Suprapubic skin (tissue), 4 donors: ENCODE measurements at regions not wholly inside any gene's neighbourhood (a gene's known extent, or its start where the extent isn't known, plus 50 kb on each side); places are given as distances from the start of the nearest gene placed in this dataset.

Source experiments
- DNase-seq, 2 donors: peaks; one replicate each; pipeline ENCODE4 v3.0.0-alpha.2; 2019; ENCODE audit warnings: low spot score in 2 of 2
- H3K27ac ChIP-seq: fragments of 200-600 bp; sonication (generic); one replicate; pipeline ENCODE4 v1.5.1; 2019
- H3K27me3 ChIP-seq: fragments of 200-600 bp; sonication (generic); one replicate; pipeline ENCODE4 v1.5.1; 2019
- H3K36me3 ChIP-seq: fragments of 200-600 bp; sonication (generic); one replicate; pipeline ENCODE4 v1.5.1; 2019
- H3K4me1 ChIP-seq: fragments of 200-600 bp; sonication (generic); one replicate; pipeline ENCODE4 v1.5.1; 2019
- H3K4me3 ChIP-seq: fragments of 200-600 bp; sonication (generic); one replicate; pipeline ENCODE4 v1.5.1; 2019; ENCODE audit warnings: mild to moderate bottlenecking
- H3K9me3 ChIP-seq: fragments of 200-600 bp; sonication (generic); one replicate; pipeline ENCODE4 v1.5.1; 2019
- EP300 ChIP-seq: sonication (generic); formaldehyde crosslinking; IDR thresholded peaks from one replicate; pipeline ENCODE4 v1.6.1; 2017; ENCODE audit warnings: antibody characterized with exemption
- POLR2A ChIP-seq, 2 donors: fragments of 450-650 bp; IDR thresholded peaks; one replicate each; pipeline ENCODE4 v1.6.1; 2017; ENCODE audit warnings: antibody characterized with exemption in 2 of 2, mild to moderate bottlenecking in 2 of 2, moderate library complexity in 2 of 2
- POLR2AphosphoS5 ChIP-seq, 3 donors: sonication (generic); formaldehyde crosslinking; IDR thresholded peaks; one replicate each; pipeline ENCODE4 v1.6.1; 2017; ENCODE audit warnings: antibody characterized with exemption in 3 of 3
- WGBS: methylation state at CpG from one replicate; pipeline ENCODE4 v1.1.5; 2018; 5-methylcytosine and 5-hydroxymethylcytosine counted together
- TF ChIP-seq, protein P1 (sequence below), 2 donors: fragments of 200-600 bp in 1 of 2; fragments of 450-650 bp in 1 of 2; sonication (generic) in 1 of 2; IDR thresholded peaks; one replicate each; pipeline ENCODE4 v1.5.1; 2016 to 2019; ENCODE audit warnings: antibody characterized with exemption in 2 of 2, mild to moderate bottlenecking in 1 of 2, moderate library complexity in 1 of 2

DNA sequence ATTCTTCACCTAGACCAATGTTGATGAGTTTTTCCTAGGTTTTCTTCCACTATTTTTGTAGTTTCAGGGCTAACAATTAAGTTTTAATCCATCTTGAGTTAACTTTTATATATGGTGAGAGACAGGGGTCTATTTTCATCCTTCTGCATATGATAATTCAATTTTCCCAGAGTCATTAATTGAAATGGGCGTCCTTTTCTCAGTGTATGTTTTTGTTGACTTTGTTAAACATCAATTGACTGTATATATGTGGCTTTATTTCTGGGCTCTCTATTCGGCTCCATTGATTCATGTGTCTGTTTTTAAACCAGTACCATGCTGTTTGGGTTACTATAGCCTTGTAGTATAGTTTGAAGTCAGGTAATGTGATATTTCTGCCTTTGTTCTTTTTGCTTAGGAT is 282.1 kb downstream of the INSC start:
- TF ChIP-seq POLR2A (IDR thresholded peaks at IDR 0.05) (no peak), EP300 (no peak), POLR2AphosphoS5 (IDR thresholded peaks at IDR 0.05) (no peak)
- TF ChIP-seq, protein P1, sequence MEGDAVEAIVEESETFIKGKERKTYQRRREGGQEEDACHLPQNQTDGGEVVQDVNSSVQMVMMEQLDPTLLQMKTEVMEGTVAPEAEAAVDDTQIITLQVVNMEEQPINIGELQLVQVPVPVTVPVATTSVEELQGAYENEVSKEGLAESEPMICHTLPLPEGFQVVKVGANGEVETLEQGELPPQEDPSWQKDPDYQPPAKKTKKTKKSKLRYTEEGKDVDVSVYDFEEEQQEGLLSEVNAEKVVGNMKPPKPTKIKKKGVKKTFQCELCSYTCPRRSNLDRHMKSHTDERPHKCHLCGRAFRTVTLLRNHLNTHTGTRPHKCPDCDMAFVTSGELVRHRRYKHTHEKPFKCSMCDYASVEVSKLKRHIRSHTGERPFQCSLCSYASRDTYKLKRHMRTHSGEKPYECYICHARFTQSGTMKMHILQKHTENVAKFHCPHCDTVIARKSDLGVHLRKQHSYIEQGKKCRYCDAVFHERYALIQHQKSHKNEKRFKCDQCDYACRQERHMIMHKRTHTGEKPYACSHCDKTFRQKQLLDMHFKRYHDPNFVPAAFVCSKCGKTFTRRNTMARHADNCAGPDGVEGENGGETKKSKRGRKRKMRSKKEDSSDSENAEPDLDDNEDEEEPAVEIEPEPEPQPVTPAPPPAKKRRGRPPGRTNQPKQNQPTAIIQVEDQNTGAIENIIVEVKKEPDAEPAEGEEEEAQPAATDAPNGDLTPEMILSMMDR (IDR thresholded peaks at IDR 0.05) = no peak
- no peak for DNase-seq
- Histone ChIP-seq H3K4me3 (no peak overlapping the region), H3K36me3 (no peaks in the 10 kb centered on the region), H3K9me3 (peaks cover 16% of the 10 kb centered on the region), H3K27ac (no peak overlapping the region), H3K4me1 (no peaks in the 10 kb centered on the region), H3K27me3 (no peaks in the 10 kb centered on the region)
- 90% methylated on average over 2 of the region's 2 CpGs for WGBS

DNA sequence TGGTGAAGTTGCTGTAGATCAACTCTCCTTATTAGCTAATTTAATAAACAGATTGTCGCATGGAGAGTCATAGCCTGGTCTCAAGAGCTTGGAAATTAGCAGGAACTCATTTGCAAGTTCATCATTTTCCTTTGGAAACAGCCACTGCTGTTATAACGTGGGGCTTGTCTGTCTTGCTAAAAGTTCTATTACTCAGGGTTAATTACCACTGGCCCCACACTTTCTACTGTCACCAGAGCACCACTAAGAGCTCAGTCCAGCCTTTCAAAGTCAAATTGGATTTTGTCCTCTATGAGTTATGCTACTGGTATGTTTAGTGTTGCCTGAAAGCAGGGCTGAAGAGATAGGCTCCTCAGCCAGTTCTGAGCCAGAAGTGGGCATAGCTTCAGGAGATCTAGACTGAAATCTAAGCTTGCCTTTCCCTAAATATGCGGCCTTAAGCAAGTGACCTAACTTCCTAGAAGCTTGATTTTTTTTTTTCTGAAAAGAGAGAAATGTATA is 292.2 kb downstream of the INSC start:
- Histone ChIP-seq H3K27me3 (no peaks in the 10 kb centered on the region), H3K36me3 (no peaks in the 10 kb centered on the region), H3K9me3 (peaks cover 3% of the 10 kb centered on the region), H3K27ac (no peak overlapping the region), H3K4me3 (no peak overlapping the region), H3K4me1 (no peaks in the 10 kb centered on the region)
- no peak for DNase-seq
- TF ChIP-seq, protein P1 (IDR thresholded peaks at IDR 0.05) = no peak
- TF ChIP-seq EP300 = no peak
- no peak for TF ChIP-seq POLR2AphosphoS5 (IDR thresholded peaks at IDR 0.05)
- no peak for TF ChIP-seq POLR2A (IDR thresholded peaks at IDR 0.05)
- 74% methylated on average over 3 of the region's 3 CpGs for WGBS

DNA sequence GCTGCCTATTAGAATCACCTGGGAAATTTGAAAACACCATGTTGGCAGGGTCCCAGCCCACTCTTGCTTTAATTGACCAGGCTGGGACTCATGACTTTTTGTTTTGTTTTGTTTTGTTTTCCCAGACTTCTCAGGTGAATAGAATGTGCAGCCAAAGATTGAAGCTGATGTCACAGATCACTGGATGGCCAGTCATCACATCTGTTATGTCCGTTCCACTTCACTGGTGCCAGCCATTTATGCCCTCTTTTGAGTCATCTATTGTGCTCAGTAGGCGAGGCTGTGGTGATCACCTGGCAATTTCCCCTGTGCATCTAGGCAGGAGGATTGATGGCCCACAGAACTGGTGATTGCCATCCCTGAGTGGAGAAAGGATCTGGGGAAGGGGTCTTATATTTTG is 297.3 kb downstream of the INSC start:
- H3K36me3 ChIP-seq = no peaks in the 10 kb centered on the region
- 96% methylated on average over 2 of the region's 2 CpGs for WGBS
- TF ChIP-seq POLR2A (IDR thresholded peaks at IDR 0.05) (no peak), POLR2AphosphoS5 (IDR thresholded peaks at IDR 0.05) (no peak), EP300 (no peak)
- TF ChIP-seq, protein P1 (IDR thresholded peaks at IDR 0.05) = no peak
- DNase-seq = no peak
- no peaks in the 10 kb centered on the region for H3K27me3 ChIP-seq
- H3K4me3 ChIP-seq = no peak overlapping the region
- no peaks in the 10 kb centered on the region for H3K9me3 ChIP-seq
- H3K27ac ChIP-seq = no peak overlapping the region
- H3K4me1 ChIP-seq = no peaks in the 10 kb centered on the region

DNA sequence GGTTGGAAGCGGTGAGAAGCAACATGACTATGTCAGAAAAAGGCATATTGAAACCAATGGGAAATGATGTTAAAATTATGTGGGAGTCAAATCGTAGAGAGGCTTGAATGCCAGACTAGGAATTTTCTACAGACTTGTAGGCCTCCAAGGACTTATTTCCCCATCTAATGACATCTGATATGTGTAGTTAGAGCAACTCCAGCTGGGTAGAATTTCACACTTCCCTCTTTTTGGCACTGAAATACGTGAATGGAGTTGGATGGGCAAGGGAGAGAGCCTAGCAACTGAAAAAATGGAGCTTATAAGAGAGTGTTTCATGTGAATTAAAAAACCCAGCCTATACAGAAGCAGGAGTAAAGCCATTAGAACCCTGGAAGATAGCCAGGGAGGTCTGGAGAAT is 304.2 kb downstream of the INSC start:
- 73% methylated on average over 3 of the region's 3 CpGs for whole genome bisulfite sequencing
- Histone ChIP-seq H3K36me3 (no peaks in the 10 kb centered on the region), H3K4me1 (no peaks in the 10 kb centered on the region), H3K27me3 (no peaks in the 10 kb centered on the region), H3K4me3 (no peak overlapping the region), H3K27ac (no peak overlapping the region), H3K9me3 (no peaks in the 10 kb centered on the region)
- no peak for TF ChIP-seq POLR2A (IDR thresholded peaks at IDR 0.05)
- TF ChIP-seq EP300 = no peak
- TF ChIP-seq POLR2AphosphoS5 (IDR thresholded peaks at IDR 0.05) = no peak
- TF ChIP-seq, protein P1 (IDR thresholded peaks at IDR 0.05) = no peak
- DNase-seq = no peak

- Histone ChIP-seq H3K36me3 (no peaks in the 10 kb centered on the region), H3K4me1 (no peaks in the 10 kb centered on the region), H3K27me3 (no peaks in the 10 kb centered on the region), H3K27ac (no peak overlapping the region), H3K4me3 (no peak overlapping the region), H3K9me3 (no peaks in the 10 kb centered on the region)
- no peak for DNase-seq
- WGBS = 87% methylated on average over 1 of the region's 1 CpG
- TF ChIP-seq POLR2AphosphoS5 (IDR thresholded peaks at IDR 0.05) (no peak), POLR2A (IDR thresholded peaks at IDR 0.05) (no peak), EP300 (no peak)
- TF ChIP-seq, protein P1 (IDR thresholded peaks at IDR 0.05) = no peak
These were observed 305.0 kb downstream of the INSC start for GRCh38 chr11:15419696-15420095.
